ENCODE measurements at regions not wholly inside any gene's neighbourhood (a gene's known extent, or its start where the extent isn't known, plus 50 kb on each side); places are given as distances from the start of the nearest gene placed in this dataset.

GRCh38 chr12:124458220-124458991 is 109.0 kb downstream of the NCOR2 start:
- TF ChIP-seq CTCF (IDR thresholded peaks at IDR 0.05; ENCODE audit: insufficient read depth, low read length, poor library complexity, severe bottlenecking) (no peak), EZH2phosphoT487 (conservative IDR thresholded peaks at IDR 0.05; ENCODE audit: low read length) (no peak)

Measured in SU-DHL-6 (cell line).